ENCODE measurements at regions not wholly inside any gene's neighbourhood (a gene's known extent, or its start where the extent isn't known, plus 50 kb on each side); places are given as distances from the start of the nearest gene placed in this dataset.

DNA sequence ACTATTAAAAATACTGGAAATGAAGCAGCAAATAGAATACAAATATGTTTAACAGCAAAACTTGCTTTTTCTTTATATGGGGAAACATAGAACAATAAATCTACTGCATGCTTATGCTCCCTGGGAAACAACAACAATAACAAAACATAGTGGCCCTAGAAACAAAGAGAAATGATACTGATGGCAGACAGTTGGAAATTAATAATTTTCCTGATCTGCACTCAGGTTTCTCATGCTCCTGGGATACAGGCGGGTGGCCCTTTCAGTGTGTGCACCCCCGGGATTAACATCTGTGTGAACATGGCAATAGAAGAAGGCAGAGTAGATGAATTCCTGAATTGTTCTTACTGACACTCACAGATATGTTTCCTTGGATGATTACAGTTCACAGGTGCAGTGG is 209.2 kb upstream of the TBX18 start (continued):
- no peak for TF ChIP-seq NCOA6 (IDR thresholded peaks at IDR 0.05)
- no peak for TF ChIP-seq RBM22 (IDR thresholded peaks at IDR 0.05; ENCODE audit: low read depth, low read length, poor library complexity, severe bottlenecking)
- TF ChIP-seq ZFP1 (CRISPR knock-in tag; IDR thresholded peaks at IDR 0.05): no peak
- TF ChIP-seq MCM5 (IDR thresholded peaks at IDR 0.05; ENCODE audit: low read depth): no peak
- no peak for TF ChIP-seq ZNF24 (IDR thresholded peaks at IDR 0.05)
- no peak for TF ChIP-seq MCM3 (IDR thresholded peaks at IDR 0.05)
- no peak for TF ChIP-seq NUFIP1 (IDR thresholded peaks at IDR 0.05; ENCODE audit: partially characterized antibody)
- TF ChIP-seq ZNF140 (CRISPR knock-in tag; IDR thresholded peaks at IDR 0.05): no peak
- TF ChIP-seq ZBTB40 (IDR thresholded peaks at IDR 0.05): no peak
- TF ChIP-seq ZBTB40 (CRISPR knock-in tag; IDR thresholded peaks at IDR 0.05): no peak

Measured in K562 (cell line).